GM23338 (cell line): ENCODE measurements at regions not wholly inside any gene's neighbourhood (a gene's known extent, or its start where the extent isn't known, plus 50 kb on each side); places are given as distances from the start of the nearest gene placed in this dataset.

Experiments
- ATAC-seq: fragments of 200-7000 bp; cut with Tn5 transposase; 3 replicates; pipeline ENCODE4 v1.9.1; 2020
- DNase-seq: peaks from one replicate; pipeline ENCODE4 v3.0.0-alpha.2; 2015; ENCODE audit warnings: low spot score
- H2AFZ ChIP-seq: fragments of 200-600 bp; sonication (generic); 2 replicates; pipeline ENCODE4 v1.8.0; 2016; ENCODE audit warnings: antibody characterized with exemption, mild to moderate bottlenecking, moderate library complexity
- H3F3A ChIP-seq: fragments of 200-600 bp; sonication (generic); replicated peaks from 2 replicates; pipeline ENCODE4 v1.8.0; 2017; ENCODE audit warnings: antibody characterized with exemption, mixed run types, low read depth
- H3K27ac ChIP-seq: fragments of 200-600 bp; sonication (generic); 2 replicates; pipeline ENCODE4 v1.6.1; 2016; ENCODE audit warnings: low read depth
- H3K27me3 ChIP-seq: fragments of 200-600 bp; sonication (generic); 2 replicates; pipeline ENCODE4 v1.8.0; 2016; ENCODE audit warnings: mild to moderate bottlenecking, mixed run types, moderate library complexity; ENCODE audit not compliant: insufficient read depth
- H3K36me3 ChIP-seq: fragments of 200-600 bp; sonication (generic); 2 replicates; pipeline ENCODE4 v1.8.0; 2016; ENCODE audit warnings: mild to moderate bottlenecking; ENCODE audit not compliant: insufficient read depth
- H3K4me1 ChIP-seq: fragments of 200-600 bp; sonication (generic); 2 replicates; pipeline ENCODE4 v1.8.0; 2016; ENCODE audit warnings: mild to moderate bottlenecking, moderate library complexity; ENCODE audit not compliant: insufficient read depth
- H3K4me2 ChIP-seq: fragments of 200-600 bp; sonication (generic); 2 replicates; pipeline ENCODE4 v1.7.1; 2017; ENCODE audit warnings: mixed run types
- H3K4me3 ChIP-seq: fragments of 200-600 bp; sonication (generic); 2 replicates; pipeline ENCODE4 v1.6.1; 2016; ENCODE audit warnings: mixed run types
- H3K79me2 ChIP-seq: fragments of 200-600 bp; sonication (generic); replicated peaks from 2 replicates; pipeline ENCODE4 v1.8.0; 2017; ENCODE audit warnings: mild to moderate bottlenecking; ENCODE audit not compliant: insufficient read depth
- H3K9me2 ChIP-seq: fragments of 200-600 bp; sonication (generic); 2 replicates; pipeline ENCODE4 v1.8.0; 2017; ENCODE audit not compliant: insufficient read depth
- H4K20me1 ChIP-seq: fragments of 200-600 bp; sonication (generic); replicated peaks from 2 replicates; pipeline ENCODE4 v1.8.0; 2017; ENCODE audit warnings: mild to moderate bottlenecking; ENCODE audit not compliant: insufficient read depth
- H3K27ac Mint-ChIP-seq: 2 replicates; pipeline ENCODE4 v1.8.0; 2020; ENCODE audit warnings: inconsistent platforms, mild to moderate bottlenecking, moderate library complexity, mixed read lengths
- H3K27me3 Mint-ChIP-seq: 3 replicates; pipeline ENCODE4 v1.8.0; 2022; ENCODE audit warnings: low read depth, mild to moderate bottlenecking, moderate library complexity, mixed read lengths, inconsistent platforms; ENCODE audit not compliant: insufficient read depth, poor library complexity
- H3K36me3 Mint-ChIP-seq: 3 replicates; pipeline ENCODE4 v1.8.0; 2021; ENCODE audit warnings: low read depth, mild to moderate bottlenecking, inconsistent platforms, moderate library complexity, mixed read lengths
- H3K4me1 Mint-ChIP-seq: 3 replicates; pipeline ENCODE4 v1.8.0; 2020; ENCODE audit warnings: mild to moderate bottlenecking, inconsistent platforms, mixed read lengths
- H3K4me3 Mint-ChIP-seq: 3 replicates; pipeline ENCODE4 v1.8.0; 2021; ENCODE audit warnings: moderate library complexity, mild to moderate bottlenecking, inconsistent platforms, mixed read lengths
- H3K9me3 Mint-ChIP-seq: 3 replicates; pipeline ENCODE4 v1.8.0; 2020; ENCODE audit warnings: moderate library complexity, mild to moderate bottlenecking, inconsistent platforms, mixed read lengths
- CREB1 ChIP-seq: fragments of 250-450 bp; sonication (Bioruptor Pico); IDR thresholded peaks from 2 replicates; pipeline ENCODE4 v1.5.0; 2020; ENCODE audit warnings: low read depth, mild to moderate bottlenecking, moderate library complexity
- ETS1 ChIP-seq: IDR thresholded peaks from 2 replicates; pipeline ENCODE4 v1.6.1; 2016; ENCODE audit warnings: antibody characterized with exemption
- STAT1 ChIP-seq: IDR thresholded peaks from one replicate; pipeline ENCODE4 v1.6.1; 2016; ENCODE audit warnings: antibody characterized with exemption; ENCODE audit not compliant: unreplicated experiment
- TF ChIP-seq, protein P1 (sequence below): IDR thresholded peaks from one replicate; pipeline ENCODE4 v1.6.1; 2018; ENCODE audit warnings: antibody characterized with exemption; ENCODE audit not compliant: unreplicated experiment

GRCh38 chr5:129382921-129383672 is 77.0 kb upstream of the ADAMTS19 start:
- Histone ChIP-seq H3K4me2 (no peak overlapping the region), H3K9me2 (no peaks in the 10 kb centered on the region), H2AFZ (no peak overlapping the region), H3K79me2 (no peaks in the 10 kb centered on the region), H3F3A (no peaks in the 10 kb centered on the region), H3K27me3 (no peaks in the 10 kb centered on the region), H3K4me3 (no peak overlapping the region), H3K4me1 (peaks cover 6% of the 10 kb centered on the region; the same call in 1 of the 2 replicates), H4K20me1 (no peaks in the 10 kb centered on the region), H3K36me3 (no peaks in the 10 kb centered on the region), H3K27ac (no peak overlapping the region)
- TF ChIP-seq STAT1: no peak
- TF ChIP-seq, protein P1, sequence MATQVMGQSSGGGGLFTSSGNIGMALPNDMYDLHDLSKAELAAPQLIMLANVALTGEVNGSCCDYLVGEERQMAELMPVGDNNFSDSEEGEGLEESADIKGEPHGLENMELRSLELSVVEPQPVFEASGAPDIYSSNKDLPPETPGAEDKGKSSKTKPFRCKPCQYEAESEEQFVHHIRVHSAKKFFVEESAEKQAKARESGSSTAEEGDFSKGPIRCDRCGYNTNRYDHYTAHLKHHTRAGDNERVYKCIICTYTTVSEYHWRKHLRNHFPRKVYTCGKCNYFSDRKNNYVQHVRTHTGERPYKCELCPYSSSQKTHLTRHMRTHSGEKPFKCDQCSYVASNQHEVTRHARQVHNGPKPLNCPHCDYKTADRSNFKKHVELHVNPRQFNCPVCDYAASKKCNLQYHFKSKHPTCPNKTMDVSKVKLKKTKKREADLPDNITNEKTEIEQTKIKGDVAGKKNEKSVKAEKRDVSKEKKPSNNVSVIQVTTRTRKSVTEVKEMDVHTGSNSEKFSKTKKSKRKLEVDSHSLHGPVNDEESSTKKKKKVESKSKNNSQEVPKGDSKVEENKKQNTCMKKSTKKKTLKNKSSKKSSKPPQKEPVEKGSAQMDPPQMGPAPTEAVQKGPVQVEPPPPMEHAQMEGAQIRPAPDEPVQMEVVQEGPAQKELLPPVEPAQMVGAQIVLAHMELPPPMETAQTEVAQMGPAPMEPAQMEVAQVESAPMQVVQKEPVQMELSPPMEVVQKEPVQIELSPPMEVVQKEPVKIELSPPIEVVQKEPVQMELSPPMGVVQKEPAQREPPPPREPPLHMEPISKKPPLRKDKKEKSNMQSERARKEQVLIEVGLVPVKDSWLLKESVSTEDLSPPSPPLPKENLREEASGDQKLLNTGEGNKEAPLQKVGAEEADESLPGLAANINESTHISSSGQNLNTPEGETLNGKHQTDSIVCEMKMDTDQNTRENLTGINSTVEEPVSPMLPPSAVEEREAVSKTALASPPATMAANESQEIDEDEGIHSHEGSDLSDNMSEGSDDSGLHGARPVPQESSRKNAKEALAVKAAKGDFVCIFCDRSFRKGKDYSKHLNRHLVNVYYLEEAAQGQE: no peak
- no peak overlapping the region for H3K27ac Mint-ChIP-seq
- DNase-seq: no peak
- H3K4me1 Mint-ChIP-seq: peaks cover 7% of the 10 kb centered on the region; the same call in 2 of the 3 replicates
- no peaks in the 10 kb centered on the region for H3K9me3 Mint-ChIP-seq
- no peak overlapping the region for H3K4me3 Mint-ChIP-seq
- ATAC-seq: no peak
- H3K27me3 Mint-ChIP-seq: peaks cover 2% of the 10 kb centered on the region
- no peaks in the 10 kb centered on the region for H3K36me3 Mint-ChIP-seq

DNA sequence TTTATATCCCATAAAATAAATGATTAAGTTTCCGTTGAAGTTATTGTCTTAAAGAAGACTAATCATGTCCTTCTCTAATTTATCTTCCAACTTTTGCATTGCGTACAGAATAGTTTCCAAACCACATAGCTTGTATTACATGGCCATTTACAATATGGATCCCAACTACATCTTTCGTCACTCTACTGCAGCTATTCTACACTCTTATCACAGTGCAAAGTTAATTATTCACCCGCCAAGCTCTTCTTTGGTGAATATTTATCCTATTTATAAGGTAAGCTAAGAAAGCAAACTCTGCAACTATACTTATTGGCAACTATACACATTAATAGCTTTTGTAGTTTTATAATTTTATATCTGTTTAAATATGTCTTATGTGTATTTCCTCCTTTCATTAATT is 75.9 kb upstream of the ADAMTS19 start:
- DNase-seq: no peak
- Mint-ChIP-seq H3K36me3 (no peaks in the 10 kb centered on the region), H3K27ac (no peak overlapping the region)

More for the DNA sequence above, 75.9 kb upstream of the ADAMTS19 start:
- TF ChIP-seq ETS1: no peak
- TF ChIP-seq, protein P1: no peak
- TF ChIP-seq CREB1: no peak
- Histone ChIP-seq H2AFZ (no peak overlapping the region), H3K9me2 (no peaks in the 10 kb centered on the region), H3K4me3 (no peak overlapping the region), H3K4me2 (no peak overlapping the region), H3F3A (no peaks in the 10 kb centered on the region), H4K20me1 (no peaks in the 10 kb centered on the region), H3K36me3 (no peaks in the 10 kb centered on the region), H3K4me1 (peaks cover 6% of the 10 kb centered on the region; the same call in 1 of the 2 replicates), H3K79me2 (no peaks in the 10 kb centered on the region), H3K27me3 (no peaks in the 10 kb centered on the region), H3K27ac (no peak overlapping the region)
- Mint-ChIP-seq H3K4me1 (peaks cover 5% of the 10 kb centered on the region; the same call in 2 of the 3 replicates), H3K27me3 (peaks cover 2% of the 10 kb centered on the region), H3K9me3 (no peaks in the 10 kb centered on the region), H3K4me3 (no peak overlapping the region)
- no peak for ATAC-seq
